Lower lobe of right lung (tissue), 2 donors: ENCODE measurements at regions not wholly inside any gene's neighbourhood (a gene's known extent, or its start where the extent isn't known, plus 50 kb on each side); places are given as distances from the start of the nearest gene placed in this dataset.

ENCODE experiments used
- ATAC-seq, 2 donors: fragments of 200-7000 bp; cut with Tn5 transposase; one replicate each; pipeline ENCODE4 v1.9.1; 2020 to 2022; ENCODE audit warnings: mild to moderate bottlenecking in 2 of 2, moderate library complexity in 2 of 2
- DNase-seq: peaks from one replicate; pipeline ENCODE4 v3.0.0-alpha.2; 2020
- H3K27ac ChIP-seq: fragments of 200-600 bp; one replicate; pipeline ENCODE4 v1.8.0; 2022
- H3K27me3 ChIP-seq: fragments of 200-600 bp; one replicate; pipeline ENCODE4 v1.8.0; 2022; ENCODE audit warnings: low read depth
- H3K36me3 ChIP-seq: fragments of 200-600 bp; one replicate; pipeline ENCODE4 v1.8.0; 2022; ENCODE audit warnings: mild to moderate bottlenecking
- H3K4me1 ChIP-seq: fragments of 200-600 bp; one replicate; pipeline ENCODE4 v1.8.0; 2022
- H3K4me3 ChIP-seq: fragments of 200-600 bp; one replicate; pipeline ENCODE4 v1.8.0; 2022; ENCODE audit warnings: mild to moderate bottlenecking
- H3K9me3 ChIP-seq: fragments of 200-600 bp; one replicate; pipeline ENCODE4 v1.8.0; 2022
- intact Hi-C: fragments of 100-400 bp; cut with DNase I; formaldehyde crosslinking; loops from one replicate; pipeline ENCODE4 v1.11.0; 2022
- TF ChIP-seq, protein P1 (sequence below): fragments of 200-600 bp; IDR thresholded peaks from one replicate; pipeline ENCODE4 v1.8.0; 2022; ENCODE audit warnings: antibody characterized with exemption, mild to moderate bottlenecking
- donor health status: DM: no; HTN: yes; CAD: no; lungs with severe emphysema.

DNA sequence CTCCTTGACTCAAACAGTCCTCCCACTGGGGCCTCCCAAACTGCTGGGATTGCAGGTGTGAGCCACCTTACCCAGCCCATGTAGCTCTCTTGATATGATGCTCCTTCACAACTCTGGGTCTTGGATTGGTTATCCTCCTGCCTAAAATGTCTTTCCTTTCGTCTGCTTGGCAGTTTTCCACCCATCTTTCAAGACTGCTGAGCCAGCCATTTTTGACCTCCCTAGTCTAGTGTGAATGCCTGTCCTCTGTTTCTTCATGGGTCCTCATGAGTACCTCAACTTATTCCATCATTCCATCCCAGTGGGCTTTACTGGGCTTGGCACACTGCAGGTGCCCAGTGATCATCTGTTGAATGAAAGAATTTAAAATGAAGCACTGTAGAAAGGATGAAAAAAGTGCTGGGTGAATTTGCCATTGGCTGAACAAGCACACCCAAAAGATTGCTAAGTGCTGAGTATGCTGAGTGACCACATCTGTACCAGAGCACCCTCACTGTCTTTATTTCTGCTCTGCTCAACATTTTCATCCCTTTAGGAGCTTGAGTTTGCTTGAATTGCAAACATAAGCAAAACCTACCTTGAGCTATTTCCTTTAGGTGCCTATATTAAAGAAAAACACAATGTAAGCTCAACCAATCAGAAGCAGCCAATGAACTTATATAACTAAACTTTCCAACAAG is 84.8 kb upstream of the FAM169A start:
- Histone ChIP-seq H3K9me3 (no peaks in the 10 kb centered on the region), H3K27me3 (no peaks in the 10 kb centered on the region), H3K4me3 (no peak overlapping the region), H3K4me1 (peaks cover 4% of the 10 kb centered on the region), H3K36me3 (no peaks in the 10 kb centered on the region), H3K27ac (no peak overlapping the region)
- intact Hi-C loops = no loop called here
- DNase-seq = no peak
- TF ChIP-seq, protein P1, sequence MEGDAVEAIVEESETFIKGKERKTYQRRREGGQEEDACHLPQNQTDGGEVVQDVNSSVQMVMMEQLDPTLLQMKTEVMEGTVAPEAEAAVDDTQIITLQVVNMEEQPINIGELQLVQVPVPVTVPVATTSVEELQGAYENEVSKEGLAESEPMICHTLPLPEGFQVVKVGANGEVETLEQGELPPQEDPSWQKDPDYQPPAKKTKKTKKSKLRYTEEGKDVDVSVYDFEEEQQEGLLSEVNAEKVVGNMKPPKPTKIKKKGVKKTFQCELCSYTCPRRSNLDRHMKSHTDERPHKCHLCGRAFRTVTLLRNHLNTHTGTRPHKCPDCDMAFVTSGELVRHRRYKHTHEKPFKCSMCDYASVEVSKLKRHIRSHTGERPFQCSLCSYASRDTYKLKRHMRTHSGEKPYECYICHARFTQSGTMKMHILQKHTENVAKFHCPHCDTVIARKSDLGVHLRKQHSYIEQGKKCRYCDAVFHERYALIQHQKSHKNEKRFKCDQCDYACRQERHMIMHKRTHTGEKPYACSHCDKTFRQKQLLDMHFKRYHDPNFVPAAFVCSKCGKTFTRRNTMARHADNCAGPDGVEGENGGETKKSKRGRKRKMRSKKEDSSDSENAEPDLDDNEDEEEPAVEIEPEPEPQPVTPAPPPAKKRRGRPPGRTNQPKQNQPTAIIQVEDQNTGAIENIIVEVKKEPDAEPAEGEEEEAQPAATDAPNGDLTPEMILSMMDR = no peak
- ATAC-seq = no peak

DNA sequence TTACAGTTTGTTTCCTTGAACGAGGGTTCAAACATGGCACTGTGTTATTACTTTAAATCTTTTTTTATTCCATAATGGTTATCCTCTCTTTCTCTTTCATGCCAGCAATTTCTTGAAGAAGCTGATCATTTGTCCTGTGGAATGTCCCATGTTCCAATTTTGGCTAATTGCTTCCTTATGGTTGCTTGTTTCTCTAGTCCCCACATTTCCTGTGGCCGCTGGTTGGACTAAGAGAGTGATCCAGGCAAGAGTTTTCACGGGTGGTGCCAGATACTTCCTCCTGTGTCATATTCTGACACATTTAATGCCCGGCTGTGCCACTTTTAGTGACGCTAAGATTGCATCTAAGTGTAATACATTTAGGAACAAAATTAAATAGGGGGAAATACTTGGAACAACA is 83.8 kb upstream of the FAM169A start:
- Histone ChIP-seq H3K27me3 (no peaks in the 10 kb centered on the region), H3K36me3 (no peaks in the 10 kb centered on the region), H3K27ac (no peak overlapping the region), H3K4me1 (peaks cover 4% of the 10 kb centered on the region), H3K4me3 (no peak overlapping the region), H3K9me3 (no peaks in the 10 kb centered on the region)
- DNase-seq (no peak), ATAC-seq (no peak)
- intact Hi-C loops = no loop called here
- TF ChIP-seq, protein P1 = no peak

GRCh38 chr5:74948031-74948546 is 81.9 kb upstream of the FAM169A start:
- intact Hi-C loops = no loop called here
- no peak overlapping the region for H3K4me3 ChIP-seq

DNA sequence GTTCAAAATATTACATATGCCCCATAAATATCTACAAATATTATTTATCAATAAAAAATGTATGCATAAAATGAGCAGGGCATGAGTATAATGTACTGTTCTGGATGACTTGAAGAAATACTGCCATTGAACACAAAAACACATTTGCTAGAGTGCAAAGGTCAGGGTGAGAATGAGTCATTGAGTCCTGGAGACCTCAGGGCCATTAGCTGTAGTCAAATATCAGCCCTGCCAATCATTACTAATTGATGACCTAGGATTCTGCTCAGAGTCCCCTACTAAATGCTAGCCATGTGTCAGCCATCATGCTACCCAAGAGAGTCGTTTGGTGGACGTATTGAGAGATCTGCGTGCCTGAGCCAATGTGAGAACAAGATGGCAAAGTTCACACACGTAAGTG is 80.3 kb upstream of the FAM169A start:
- peaks cover 4% of the 10 kb centered on the region for H3K4me1 ChIP-seq
- H3K9me3 ChIP-seq = no peaks in the 10 kb centered on the region
- TF ChIP-seq, protein P1 = no peak
- ATAC-seq (no peak), DNase-seq (no peak)
- no peak overlapping the region for H3K4me3 ChIP-seq
- H3K27me3 ChIP-seq = no peaks in the 10 kb centered on the region
- intact Hi-C loops = no loop called here
- H3K27ac ChIP-seq = no peak overlapping the region
- H3K36me3 ChIP-seq = no peaks in the 10 kb centered on the region

More at GRCh38 chr5:74948031-74948546, 81.9 kb upstream of the FAM169A start:
- H3K27me3 ChIP-seq = no peaks in the 10 kb centered on the region
- DNase-seq (no peak), ATAC-seq (peak in 1 of 2 donors; percentile 26)
- no peaks in the 10 kb centered on the region for H3K9me3 ChIP-seq
- H3K4me1 ChIP-seq = peaks cover 4% of the 10 kb centered on the region
- H3K27ac ChIP-seq = no peak overlapping the region
- no peaks in the 10 kb centered on the region for H3K36me3 ChIP-seq
- TF ChIP-seq, protein P1 = no peak

DNA sequence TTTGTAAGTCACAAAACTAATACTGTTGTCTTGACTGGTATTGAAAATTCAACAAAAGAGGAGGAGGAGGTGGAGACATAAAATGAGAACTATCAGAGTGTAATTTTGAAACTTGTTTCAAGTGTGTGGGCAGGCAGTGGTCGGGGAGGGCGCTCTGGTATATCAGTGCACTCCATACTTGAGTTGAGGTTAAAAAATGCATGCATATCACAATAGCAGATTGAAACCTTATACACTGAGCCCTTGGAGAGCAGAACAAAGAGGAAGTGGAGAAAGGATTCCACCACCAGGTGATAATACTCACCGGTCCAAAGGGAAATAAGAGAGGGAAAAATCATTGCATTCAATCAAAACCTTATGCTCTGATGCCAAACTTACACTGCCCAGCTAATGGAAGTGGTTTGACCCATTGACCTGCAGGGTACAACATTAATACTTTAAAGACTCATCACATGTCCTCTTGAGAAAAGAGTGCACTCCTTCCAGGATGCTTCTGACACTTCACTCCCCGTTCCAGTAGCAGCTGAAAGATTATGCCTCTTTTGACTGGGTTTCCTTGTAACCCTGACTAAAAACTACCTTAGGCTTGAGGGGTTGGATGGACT is 79.5 kb upstream of the FAM169A start:
- intact Hi-C loops = no loop called here
- H3K4me1 ChIP-seq = peaks cover 4% of the 10 kb centered on the region
- no peak for ATAC-seq
- no peak for DNase-seq
- H3K4me3 ChIP-seq = no peak overlapping the region
- H3K27me3 ChIP-seq = no peaks in the 10 kb centered on the region
- no peaks in the 10 kb centered on the region for H3K36me3 ChIP-seq
- H3K27ac ChIP-seq = no peak overlapping the region
- TF ChIP-seq, protein P1 = no peak
- H3K9me3 ChIP-seq = no peaks in the 10 kb centered on the region
